ENCODE measurements at regions not wholly inside any gene's neighbourhood (a gene's known extent, or its start where the extent isn't known, plus 50 kb on each side); places are given as distances from the start of the nearest gene placed in this dataset.

GRCh38 chr14:87148655-87149054 is 844.3 kb downstream of the GALC start:
- no peak for TF ChIP-seq POLR2AphosphoS5 (IDR thresholded peaks at IDR 0.05; ENCODE audit: low read depth)
- no peak for TF ChIP-seq CTCF (conservative IDR thresholded peaks at IDR 0.05; ENCODE audit: low read depth in 2 of 2)
- no peak for TF ChIP-seq EZH2phosphoT487 (IDR thresholded peaks at IDR 0.05; ENCODE audit: unreplicated experiment)
- TF ChIP-seq REST (IDR thresholded peaks at IDR 0.05; ENCODE audit: unreplicated experiment), result no peak
- no peak for TF ChIP-seq ZNF462 (CRISPR knock-in tag; IDR thresholded peaks at IDR 0.05)
- no peak for TF ChIP-seq EZH2 (IDR thresholded peaks at IDR 0.05; ENCODE audit: low read depth, unreplicated experiment)
- no peak for TF ChIP-seq ETS1 (IDR thresholded peaks at IDR 0.05)
- no peak for TF ChIP-seq CREB1 (CRISPR knock-in tag; IDR thresholded peaks at IDR 0.05; ENCODE audit: low read depth)
- TF ChIP-seq JUNB (IDR thresholded peaks at IDR 0.05; ENCODE audit: unreplicated experiment), result no peak
- TF ChIP-seq ZNF114 (CRISPR knock-in tag; IDR thresholded peaks at IDR 0.05), result no peak

All from GM23338 (cell line).